RPMI7951 (cell line): ENCODE measurements at regions not wholly inside any gene's neighbourhood (a gene's known extent, or its start where the extent isn't known, plus 50 kb on each side); places are given as distances from the start of the nearest gene placed in this dataset.

Experiments used
- DNase-seq: peaks from one replicate; pipeline ENCODE4 v3.0.0-alpha.2; 2012; ENCODE audit warnings: low read depth

GRCh38 chr2:107024269-107024668 lies 138.3 kb upstream of the ST6GAL2 start:
- no peak for DNase-seq

- DNase-seq: no peak
Measured at GRCh38 chr2:107025291-107025857, 139.4 kb upstream of the ST6GAL2 start.

GRCh38 chr2:107025869-107026380 lies 140.0 kb upstream of the ST6GAL2 start:
- peak; percentile 90 for DNase-seq

GRCh38 chr2:107027205-107027604 lies 141.2 kb upstream of the ST6GAL2 start:
- peak; percentile 46 for DNase-seq

- DNase-seq: no peak
Measured at GRCh38 chr2:107027810-107028209, 141.8 kb upstream of the ST6GAL2 start.

- DNase-seq: no peak
Measured at GRCh38 chr2:107028661-107029060, 142.7 kb upstream of the ST6GAL2 start.

GRCh38 chr2:107036293-107036692 lies 150.3 kb upstream of the ST6GAL2 start:
- DNase-seq: peak; percentile 14

GRCh38 chr2:107062173-107062572 lies 176.2 kb upstream of the ST6GAL2 start:
- DNase-seq: peak; percentile 15

- no peak for DNase-seq
Measured at GRCh38 chr2:107062599-107063220, 176.7 kb upstream of the ST6GAL2 start.

GRCh38 chr2:107063228-107063627 lies 177.3 kb upstream of the ST6GAL2 start:
- DNase-seq: no peak

- DNase-seq: peak; percentile 13
Measured at GRCh38 chr2:107064750-107065149, 178.8 kb upstream of the ST6GAL2 start.

- no peak for DNase-seq
Measured at GRCh38 chr2:107068069-107068916, 182.3 kb upstream of the ST6GAL2 start.

GRCh38 chr2:107069890-107070289 lies 183.9 kb upstream of the ST6GAL2 start:
- no peak for DNase-seq

GRCh38 chr2:107072150-107072940 lies 186.4 kb upstream of the ST6GAL2 start:
- DNase-seq: peak; percentile 49

- no peak for DNase-seq
Measured at GRCh38 chr2:107078584-107078983, 192.6 kb upstream of the ST6GAL2 start.

- DNase-seq: no peak
Measured at GRCh38 chr2:107086497-107086896, 200.5 kb upstream of the ST6GAL2 start.

- DNase-seq: no peak
Measured at GRCh38 chr2:107088156-107088555, 202.2 kb upstream of the ST6GAL2 start.

- DNase-seq: peak; percentile 55
Measured at GRCh38 chr2:107091163-107091864, 205.3 kb upstream of the ST6GAL2 start.

- DNase-seq: no peak
Measured at GRCh38 chr2:107093426-107093957, 207.5 kb upstream of the ST6GAL2 start.

- no peak for DNase-seq
Measured at GRCh38 chr2:107094450-107094986, 208.6 kb upstream of the ST6GAL2 start.

- no peak for DNase-seq
Measured at GRCh38 chr2:107102176-107102575, 216.2 kb upstream of the ST6GAL2 start.
